Islet of Langerhans (tissue), 1 donor: ENCODE measurements at regions not wholly inside any gene's neighbourhood (a gene's known extent, or its start where the extent isn't known, plus 50 kb on each side); places are given as distances from the start of the nearest gene placed in this dataset.
"Not testable (repeated sequence)": the region's sequence is repeated elsewhere in the genome, so short reads cannot be mapped to it uniquely, and the experiment has no call there.

ENCODE experiments used
- FAIRE-seq: peaks from one replicate; lab custom pipeline; 2011; peaks lifted over from hg19 to GRCh38; lab: Jason Lieb, UNC

DNA sequence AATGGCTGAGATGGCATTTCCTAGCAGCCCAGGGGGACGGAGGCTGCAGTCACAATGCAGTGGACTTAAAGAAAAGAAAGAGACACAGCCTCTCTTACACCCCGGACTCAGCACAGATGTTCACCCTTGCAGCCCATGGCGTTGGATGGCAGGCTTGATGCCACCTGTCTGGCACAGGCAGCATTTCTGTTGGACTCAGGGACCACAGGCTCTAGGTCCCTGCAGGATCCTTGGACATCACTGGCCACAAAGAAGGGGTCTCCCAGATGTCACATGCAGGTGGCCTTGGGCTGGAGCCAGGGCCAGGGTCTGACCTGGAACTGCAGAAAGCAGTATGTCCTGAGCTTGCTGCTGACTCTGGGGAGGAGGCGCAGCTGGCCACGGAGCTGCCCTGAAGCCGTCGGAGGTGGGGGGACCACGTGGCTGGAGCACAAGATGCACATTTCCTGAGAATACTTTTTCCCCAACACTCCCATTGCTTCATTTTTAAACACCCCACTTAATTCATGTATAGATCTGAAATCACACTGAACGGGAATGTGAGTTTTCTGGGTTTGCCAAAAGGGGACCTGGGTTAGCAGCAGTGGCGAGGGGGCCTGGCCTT lies 102.3 kb upstream of the SULF2 start:
- no peak for FAIRE-seq

DNA sequence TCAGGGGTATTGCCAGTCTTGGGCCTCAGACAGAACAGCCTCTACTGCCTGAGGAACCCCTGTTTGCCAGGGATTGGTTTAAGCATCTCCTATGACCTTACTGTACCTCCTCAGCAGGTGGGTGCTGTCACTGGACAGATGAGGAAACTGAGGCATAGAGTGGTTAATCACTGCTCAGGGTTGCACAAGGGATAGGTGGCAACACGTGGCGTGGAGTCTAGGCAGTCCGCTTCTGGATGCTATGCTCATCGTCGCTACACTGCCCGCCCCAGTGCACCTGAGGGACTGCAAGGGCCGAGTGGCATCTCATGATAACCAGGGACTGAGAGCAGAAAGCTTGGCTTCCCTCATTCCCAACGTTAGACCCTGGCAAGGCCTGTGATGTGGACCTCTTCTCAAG lies 101.8 kb upstream of the SULF2 start:
- no peak for FAIRE-seq

DNA sequence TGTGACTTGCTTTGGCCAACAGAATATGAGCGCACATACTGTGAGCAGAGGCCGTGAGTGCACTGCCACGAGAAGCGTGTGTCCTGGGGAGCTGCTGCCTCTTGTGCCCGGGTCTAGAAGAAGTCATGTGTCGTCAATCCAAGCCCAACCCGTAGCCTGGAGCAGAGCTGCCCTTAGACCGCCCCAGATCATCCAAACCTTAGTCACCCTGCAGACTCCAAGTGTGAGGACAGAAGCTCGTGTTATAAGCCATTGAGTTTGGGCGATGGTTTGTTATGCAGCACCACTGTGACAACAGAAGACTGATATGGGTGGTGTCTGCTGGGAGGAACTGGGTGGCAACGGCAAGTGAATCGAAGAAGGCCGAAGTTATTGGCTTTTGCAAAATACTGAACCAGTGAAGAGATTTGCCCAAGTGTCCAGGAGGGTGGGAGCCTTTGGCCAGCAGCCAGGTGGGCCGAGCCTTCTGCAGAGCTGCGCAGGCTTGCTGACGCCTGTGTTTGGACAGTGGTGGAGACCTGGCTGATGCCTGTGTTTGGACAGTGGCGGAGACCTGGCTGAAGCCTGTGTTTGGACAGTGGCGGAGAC lies 101.3 kb upstream of the SULF2 start:
- FAIRE-seq = no peak

DNA sequence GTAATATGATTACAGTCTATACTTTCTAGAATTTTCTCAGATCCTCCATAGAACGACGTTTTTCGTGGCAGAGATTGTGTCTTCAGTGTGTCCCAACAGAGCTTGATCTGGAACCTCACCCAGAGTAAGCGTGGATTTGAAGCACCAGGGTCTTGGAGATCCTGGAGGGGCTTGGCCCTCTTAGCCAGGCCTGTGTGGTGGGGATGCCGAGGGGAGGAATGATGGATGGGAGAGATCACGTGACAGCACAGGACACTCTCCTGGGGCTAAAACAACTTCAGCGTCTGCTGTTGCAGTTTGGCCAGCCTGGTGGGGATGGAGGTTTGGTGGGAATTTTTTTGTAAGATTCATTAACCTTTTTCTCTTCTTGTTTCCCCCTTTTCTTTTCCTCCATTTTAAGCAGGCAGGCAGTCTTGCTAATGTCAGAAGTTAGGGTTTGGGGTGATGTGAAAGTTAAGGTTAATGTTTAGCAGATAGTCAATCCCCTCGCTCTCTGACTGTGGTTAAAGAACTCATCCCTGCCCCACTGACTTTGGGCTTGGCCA lies 100.7 kb upstream of the SULF2 start:
- no peak for FAIRE-seq

DNA sequence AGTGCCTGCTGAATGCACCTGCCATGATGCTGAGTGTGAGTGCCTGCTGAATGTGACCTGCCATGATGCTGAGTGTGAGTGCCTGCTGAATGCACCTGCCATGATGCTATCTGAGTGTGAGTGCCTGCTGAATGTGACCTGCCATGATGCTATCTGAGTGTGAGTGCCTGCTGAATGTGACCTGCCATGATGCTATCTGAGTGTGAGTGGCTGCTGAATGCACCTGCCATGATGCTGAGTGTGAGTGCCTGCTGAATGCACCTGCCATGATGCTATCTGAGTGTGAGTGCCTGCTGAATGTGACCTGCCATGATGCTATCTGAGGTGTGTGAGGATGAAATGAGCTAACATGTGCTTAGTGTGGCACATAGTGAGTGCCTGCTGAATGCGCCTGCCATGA lies 98.7 kb upstream of the SULF2 start:
- not testable (repeated sequence) for FAIRE-seq

DNA sequence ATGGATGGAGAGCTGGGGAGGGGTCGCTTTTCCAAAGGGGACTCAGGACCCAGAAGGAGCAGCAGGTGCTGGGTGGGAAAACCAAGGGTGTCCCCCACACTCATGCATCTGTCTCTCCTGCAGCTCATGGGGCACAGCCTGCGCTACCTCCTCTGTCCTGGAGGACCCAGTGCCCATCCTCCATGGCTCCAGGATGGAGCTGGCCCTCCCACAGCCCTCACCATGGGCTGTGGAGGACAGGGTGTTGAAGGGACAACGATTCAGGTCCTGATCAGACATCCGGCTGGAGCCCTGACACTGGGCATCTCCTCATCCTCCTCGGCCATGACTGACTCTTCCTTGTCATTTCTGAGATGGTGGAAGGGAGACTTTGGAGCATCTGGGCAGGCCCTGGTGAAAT lies 97.9 kb upstream of the SULF2 start:
- no peak for FAIRE-seq

DNA sequence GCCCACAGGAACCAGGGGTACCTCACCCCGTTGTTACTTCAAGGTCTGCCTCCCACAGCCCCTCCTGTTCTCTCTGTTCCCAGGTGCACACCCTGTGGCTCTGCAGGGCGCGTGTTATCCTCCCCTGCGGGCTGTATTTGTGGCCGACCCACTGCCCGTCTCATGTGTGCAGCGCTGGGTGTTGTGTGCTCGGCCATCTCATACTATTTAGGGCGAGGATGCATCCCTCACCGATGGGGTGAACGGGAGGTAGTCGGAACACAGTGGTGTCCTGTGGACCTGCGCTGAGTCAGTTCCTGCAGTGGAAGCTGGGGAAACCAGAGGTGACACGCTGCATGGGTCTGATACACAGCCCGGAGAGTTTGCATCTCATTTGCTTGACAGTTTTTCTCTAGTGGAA lies 94.5 kb upstream of the SULF2 start:
- no peak for FAIRE-seq

DNA sequence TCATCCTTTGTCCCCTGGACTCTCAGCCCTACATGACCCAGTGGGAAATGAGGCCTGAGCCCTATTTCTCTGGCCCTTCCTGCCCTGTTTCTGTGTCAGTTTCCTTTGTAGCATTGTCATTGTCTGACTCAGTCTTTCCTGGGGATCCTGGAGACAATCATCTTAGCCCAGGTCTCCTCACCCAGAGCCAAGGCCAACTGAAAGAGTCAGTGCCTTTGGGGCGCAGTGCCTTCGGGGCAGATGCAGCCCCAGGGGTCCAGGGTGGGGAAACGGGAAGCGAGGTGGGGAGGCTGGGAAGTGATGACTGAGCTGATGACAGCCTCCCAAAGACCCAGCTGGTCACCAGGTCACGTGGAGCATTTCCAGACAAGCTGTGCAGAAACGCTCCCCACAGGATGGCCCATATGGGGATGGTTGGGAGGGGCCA lies 93.3 kb upstream of the SULF2 start:
- FAIRE-seq = no peak

DNA sequence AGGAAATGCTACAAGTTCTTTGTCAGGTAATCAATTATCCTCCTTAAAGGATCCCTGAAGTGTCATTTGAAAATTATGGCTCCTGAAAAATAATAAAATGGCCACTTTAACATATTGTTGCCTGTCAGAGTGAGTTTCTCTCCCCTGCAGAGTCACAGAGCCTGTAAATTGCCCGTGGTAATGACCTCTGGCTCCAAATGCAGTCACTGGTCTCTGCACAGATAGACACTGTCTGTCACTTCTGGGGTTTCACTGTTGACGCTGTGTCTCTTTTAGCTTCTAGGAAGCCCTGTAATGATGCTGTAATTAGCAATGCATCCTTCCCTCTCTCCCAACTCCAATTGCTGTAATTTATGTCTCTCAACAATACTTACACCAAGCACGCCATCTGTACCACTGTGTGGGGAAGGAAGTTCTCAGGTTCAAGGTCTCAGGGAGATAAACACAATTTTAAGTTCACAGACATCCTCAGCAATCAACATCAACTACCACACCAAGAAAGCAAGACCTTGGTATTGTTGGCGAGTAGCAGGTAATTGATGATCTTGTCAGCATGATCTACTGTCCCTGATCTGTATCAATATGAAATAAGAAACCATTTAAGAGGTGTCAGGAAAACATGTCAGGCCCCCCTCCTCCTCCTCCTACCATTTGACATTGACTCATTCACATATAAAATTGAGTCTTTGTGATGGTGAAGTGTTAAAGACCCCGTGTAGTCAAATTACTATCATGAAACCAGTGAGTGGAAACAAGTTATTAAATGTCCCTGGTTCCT lies 91.2 kb upstream of the SULF2 start:
- FAIRE-seq = no peak

DNA sequence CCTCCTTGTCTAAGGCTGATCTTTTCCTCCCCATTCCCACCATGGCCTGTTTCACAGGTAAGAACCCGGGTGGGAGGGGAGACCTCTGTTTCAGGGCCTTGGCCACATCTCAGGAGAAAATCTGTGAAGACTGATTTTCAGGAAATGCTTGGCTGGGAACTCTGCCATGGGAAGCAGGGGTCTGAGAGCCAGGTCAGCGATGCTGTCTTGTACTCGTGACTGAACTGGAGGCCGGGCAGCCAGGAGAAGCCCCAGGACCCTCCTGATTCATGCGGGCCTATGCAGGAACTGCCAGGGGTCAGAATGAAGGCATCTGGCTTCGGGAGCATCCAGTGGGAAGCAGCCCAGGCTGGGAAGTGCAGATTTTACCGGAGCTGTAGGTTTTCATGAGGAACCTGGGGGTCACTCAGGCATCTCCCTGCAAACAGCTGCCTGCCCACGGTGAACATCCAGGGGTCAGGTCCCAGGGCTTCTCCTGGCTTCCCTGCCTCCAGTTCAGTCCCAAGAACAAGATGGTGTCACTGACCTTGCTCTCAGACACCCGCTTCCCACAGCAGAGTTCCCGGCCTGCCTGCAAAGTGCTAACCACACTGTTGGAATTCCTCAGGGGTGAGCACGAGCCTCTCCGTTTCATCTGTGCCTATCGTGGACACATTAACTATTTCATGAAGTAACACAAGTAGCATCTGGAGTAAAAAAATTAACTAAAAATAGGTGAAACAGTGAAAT lies 90.2 kb upstream of the SULF2 start:
- FAIRE-seq = no peak

DNA sequence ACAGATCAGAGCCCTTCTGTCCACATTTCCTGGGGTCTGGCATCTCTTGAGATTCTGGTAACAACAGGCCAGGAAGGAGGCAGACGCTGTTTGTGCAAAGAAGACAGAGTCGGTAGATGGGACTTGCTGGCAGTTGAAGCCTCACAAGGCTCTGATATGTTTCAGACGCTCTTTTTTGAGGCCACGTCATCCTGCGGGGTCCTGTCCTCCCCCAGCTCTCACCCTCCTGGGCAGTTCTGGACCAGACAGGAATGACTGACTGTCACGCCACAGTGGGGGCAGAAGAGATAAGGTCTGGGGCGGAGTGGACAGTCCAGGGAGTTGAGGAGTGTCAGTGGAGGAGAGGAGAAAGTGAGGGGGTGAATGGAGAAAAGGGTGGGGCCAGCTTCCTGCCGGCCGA lies 87.1 kb upstream of the SULF2 start:
- no peak for FAIRE-seq

DNA sequence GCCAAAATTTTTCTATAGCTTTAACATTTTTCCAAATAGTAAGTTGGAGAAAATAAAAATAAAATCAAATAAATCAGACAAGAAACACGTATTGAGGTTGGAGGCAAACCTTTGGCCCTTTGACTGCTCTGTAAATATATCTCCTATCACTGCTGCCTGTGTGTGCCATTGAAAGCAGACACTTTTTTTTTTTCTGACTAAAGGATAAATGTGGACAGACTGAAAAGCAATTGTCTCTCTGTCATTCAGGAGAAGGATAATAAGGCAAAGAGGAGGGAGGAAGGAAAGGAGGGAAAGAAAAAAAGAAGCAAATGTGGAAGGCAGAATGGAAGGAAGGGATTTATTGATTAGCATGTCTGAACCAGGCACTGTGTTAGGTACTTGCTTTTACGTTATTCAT lies 85.2 kb upstream of the SULF2 start:
- no peak for FAIRE-seq

DNA sequence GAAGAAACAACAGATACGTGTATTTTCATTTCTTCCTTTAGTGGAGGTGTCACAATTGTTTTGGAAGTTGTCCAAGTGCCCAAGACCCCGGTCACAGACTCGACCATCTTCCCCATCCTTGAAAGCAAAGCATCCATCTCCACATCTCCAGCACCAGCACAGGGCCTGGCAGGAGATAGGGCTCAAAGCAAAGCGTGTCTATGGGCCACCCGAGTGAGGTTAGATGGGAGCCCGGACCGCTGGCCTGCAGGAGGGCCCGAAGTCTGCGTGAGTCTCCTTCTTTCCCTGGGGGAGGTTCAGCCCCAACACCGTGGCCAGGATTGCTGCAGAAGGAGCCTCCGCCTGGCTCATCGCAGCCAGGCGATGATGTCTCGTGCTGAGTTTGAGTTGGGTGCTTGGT lies 83.5 kb upstream of the SULF2 start:
- FAIRE-seq = no peak

DNA sequence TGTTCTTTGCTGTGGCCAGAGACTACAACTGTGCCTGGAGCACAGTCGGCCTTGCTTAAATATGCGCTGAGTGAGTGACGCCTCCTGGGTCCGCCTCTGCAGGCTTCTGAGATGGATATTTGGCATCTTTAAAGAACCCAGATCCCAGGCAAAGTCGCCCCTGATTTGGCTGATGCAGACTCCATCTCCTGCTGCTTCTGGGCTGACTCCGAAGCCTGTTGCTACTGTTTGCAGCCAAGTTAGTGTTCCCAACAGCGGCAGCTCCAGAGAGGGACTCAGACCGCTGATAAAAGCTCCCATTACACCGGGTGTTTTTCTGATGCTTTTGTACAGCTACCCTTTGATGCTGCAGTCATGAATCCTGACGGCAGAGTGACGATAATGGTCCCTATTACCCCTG lies 83.0 kb upstream of the SULF2 start:
- FAIRE-seq = no peak

DNA sequence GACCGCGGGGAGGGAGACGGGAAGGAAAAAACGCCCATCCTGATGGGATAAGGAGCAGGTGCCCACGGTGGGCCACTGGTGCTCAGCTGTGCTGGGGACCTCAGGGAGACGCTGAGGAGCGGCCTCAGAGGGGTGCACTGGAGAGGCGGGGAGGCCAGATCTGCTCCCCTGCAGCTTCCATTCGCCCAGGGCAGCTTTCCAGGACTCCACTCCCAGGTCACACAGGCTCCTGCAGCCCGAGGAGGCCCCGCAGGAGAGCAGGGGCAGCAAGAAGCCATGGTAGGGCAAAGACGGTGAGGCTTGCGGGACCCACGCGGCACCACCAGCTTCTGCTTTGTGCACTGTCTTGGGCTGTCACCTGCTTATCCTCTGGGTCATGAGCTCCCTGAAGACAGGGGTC lies 82.5 kb upstream of the SULF2 start:
- FAIRE-seq = no peak

DNA sequence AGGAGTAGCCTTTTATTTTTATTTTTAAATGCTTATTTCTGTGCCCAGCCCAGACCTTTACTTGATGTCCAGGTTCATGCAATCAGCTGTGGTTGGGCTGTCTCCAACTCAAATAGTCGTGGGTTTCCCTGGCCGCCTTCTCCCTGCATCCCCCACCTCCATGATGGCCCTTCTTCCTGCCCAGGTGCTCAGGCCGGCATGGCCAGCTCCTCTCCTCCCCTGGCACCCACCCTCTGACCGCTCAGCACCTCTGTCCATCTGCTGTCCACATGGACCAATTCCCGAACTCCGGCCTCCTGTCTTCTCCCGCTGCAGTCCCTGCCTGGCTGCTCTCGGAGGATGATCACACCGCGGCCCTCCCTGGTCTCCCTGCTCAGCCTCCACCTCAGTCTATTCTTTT lies 81.2 kb upstream of the SULF2 start:
- FAIRE-seq = no peak

DNA sequence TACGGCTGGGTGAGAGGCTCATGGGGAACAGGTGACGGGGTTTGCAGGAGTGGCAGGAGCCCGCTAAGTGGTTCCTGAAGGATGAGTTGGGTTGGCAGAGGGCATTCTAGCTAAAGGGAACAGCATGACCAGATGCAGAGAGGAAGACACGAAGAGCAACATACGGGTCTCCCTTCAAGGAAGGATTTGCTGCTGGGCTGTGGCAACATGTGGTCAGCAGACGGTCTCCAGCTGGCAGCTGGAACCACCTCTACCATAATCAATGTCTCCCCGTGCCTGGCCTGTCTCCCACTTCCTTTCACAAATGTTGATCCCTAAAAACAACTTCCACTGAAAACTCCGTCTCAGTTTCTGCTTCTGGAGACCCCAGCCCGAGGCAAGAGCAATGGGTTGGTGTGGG lies 80.6 kb upstream of the SULF2 start:
- no peak for FAIRE-seq

DNA sequence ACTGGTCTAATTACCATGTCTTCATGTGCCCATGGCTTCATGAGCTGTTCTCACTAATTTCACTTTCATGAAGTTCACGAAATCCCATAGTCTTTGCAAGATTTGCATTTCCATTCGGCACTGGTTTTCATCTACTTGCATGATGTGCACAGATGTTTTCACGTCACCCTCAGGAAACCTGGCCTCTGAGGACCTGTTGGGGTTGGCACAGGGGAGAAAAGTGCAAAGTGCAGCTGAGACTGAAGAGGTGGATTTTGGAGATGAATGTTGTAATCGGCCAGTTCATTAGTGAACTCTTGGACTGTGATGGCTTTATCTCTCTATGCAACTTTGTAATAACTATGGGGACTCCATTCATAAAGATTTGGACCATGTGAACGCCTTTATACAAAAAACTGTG lies 80.2 kb upstream of the SULF2 start:
- no peak for FAIRE-seq

DNA sequence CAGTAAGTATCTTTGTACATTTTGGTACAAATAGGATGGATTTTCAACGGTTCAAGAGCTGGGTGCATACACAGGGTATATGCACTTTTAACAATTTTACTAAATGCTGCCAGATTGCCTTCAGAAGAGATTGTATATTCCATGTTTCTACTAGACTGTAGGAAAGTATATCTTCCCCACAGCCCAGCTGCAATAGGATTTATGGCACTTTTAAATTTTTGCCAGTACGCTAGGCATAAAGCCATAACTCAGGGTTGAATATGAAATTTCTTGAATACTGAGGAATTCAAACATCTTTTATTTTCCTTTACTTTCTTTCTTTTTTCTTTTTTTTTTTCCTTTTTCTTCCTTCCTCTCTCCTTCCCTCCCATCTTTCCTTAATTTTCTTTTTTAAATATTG lies 78.7 kb upstream of the SULF2 start:
- no peak for FAIRE-seq

DNA sequence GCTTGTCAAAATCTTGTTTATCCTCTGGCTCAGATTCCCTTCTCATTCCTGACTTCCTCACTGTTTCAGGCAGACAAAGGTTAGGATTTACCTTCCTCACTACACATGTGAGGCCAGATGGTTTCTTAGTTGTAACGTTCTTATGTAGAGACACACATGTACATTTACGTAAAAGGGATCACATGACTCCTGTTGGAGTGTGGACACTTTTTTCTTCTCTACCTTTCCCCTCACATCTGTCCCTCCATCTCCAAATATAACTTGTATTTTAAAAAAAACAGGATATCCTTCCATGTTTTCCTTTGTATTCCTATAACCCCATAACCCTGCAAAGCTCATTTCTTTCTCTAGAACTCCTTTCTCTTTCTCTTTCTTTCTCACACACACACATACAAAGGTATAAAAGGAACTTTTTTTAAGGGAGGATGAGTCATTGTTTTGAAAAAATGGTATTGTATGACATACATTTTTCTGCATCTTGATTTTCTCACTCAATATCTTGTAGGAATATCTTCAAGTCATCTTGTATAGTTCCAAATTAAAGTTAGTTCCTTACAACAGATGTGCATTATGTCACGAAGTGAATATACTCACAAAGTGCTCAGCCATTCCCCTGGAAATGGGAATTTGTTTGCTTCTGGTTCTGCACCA lies 78.2 kb upstream of the SULF2 start:
- FAIRE-seq = no peak

DNA sequence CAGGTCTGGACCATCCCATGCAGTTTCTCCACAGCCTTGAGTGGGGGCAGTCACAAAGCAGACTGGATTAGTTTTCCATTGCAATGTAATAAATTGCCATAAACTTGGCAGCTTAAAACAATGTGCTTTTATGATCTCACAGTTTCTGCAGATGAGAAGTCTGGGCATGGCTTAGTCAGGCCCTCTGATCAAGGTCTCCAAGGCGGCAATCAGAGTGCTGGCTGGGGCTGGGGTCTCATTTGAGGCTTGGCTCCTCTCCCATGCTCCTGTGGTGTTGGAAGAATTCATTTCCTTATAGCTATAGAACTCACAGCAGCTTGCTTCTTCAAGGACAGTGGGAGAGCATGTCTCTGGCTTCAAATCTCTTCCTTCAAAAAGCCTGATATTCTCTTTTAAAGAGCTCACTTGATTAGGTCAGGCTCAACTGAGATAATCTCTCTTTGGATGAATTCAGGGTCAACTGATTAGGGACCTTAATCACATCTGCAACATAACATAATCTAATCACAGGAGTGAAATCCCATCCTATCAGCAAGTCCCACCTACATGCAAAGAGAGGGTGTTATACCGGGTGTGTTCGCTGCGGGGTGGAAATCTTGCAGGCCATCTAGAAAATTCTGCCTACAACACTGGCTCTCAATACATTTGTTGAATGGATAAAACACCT lies 77.4 kb upstream of the SULF2 start:
- FAIRE-seq = no peak

DNA sequence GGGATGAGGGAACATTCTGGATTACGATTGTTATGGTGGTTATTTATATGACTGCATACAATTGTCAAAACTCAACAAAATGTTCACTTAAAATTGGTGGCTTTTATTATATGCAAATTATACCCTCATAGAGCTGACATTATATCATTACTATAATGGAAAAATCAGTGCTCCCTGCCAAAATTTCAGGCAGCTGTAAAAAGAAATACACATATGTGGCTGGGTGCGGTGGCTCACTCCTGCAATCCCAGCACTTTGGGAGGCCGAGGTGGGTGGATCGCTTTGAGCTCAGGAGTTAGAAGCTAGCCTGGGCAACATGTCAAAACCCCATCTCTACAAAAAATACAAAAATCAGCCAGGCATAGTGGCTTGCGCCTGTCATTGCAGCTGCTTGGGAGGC lies 75.8 kb upstream of the SULF2 start:
- no peak for FAIRE-seq
